SJSA1 (cell line): ENCODE measurements at regions not wholly inside any gene's neighbourhood (a gene's known extent, or its start where the extent isn't known, plus 50 kb on each side); places are given as distances from the start of the nearest gene placed in this dataset.
A peak's percentile ranks its signal among the peaks of the same experiment; 100 is the strongest.

Experiments
- DNase-seq, 2 experiments: peaks; one replicate each; pipeline ENCODE4 v3.0.0-alpha.2; 2015 to 2020; ENCODE audit warnings: low spot score in 2 of 2, low read depth in 1 of 2
- H3K27ac ChIP-seq: fragments of 250-450 bp; sonication (Bioruptor Pico); 2 replicates; pipeline ENCODE4 v1.5.1; 2020; ENCODE audit warnings: mild to moderate bottlenecking, moderate library complexity
- H3K27me3 ChIP-seq: fragments of 250-450 bp; sonication (Bioruptor Pico); replicated peaks from 2 replicates; pipeline ENCODE4 v1.5.1; 2020; ENCODE audit warnings: mild to moderate bottlenecking, moderate library complexity
- H3K36me3 ChIP-seq: fragments of 250-450 bp; sonication (Bioruptor Pico); 2 replicates; pipeline ENCODE4 v1.5.1; 2020; ENCODE audit warnings: mild to moderate bottlenecking
- H3K4me1 ChIP-seq: fragments of 250-450 bp; sonication (Bioruptor Pico); replicated peaks from 2 replicates; pipeline ENCODE4 v1.6.1; 2021; ENCODE audit warnings: mild to moderate bottlenecking
- H3K4me3 ChIP-seq: fragments of 250-450 bp; sonication (Bioruptor Pico); 2 replicates; pipeline ENCODE4 v1.5.1; 2020; ENCODE audit warnings: mild to moderate bottlenecking
- H3K9me3 ChIP-seq: fragments of 250-450 bp; sonication (Bioruptor Pico); replicated peaks from 2 replicates; pipeline ENCODE4 v1.5.1; 2020; ENCODE audit warnings: mild to moderate bottlenecking

DNA sequence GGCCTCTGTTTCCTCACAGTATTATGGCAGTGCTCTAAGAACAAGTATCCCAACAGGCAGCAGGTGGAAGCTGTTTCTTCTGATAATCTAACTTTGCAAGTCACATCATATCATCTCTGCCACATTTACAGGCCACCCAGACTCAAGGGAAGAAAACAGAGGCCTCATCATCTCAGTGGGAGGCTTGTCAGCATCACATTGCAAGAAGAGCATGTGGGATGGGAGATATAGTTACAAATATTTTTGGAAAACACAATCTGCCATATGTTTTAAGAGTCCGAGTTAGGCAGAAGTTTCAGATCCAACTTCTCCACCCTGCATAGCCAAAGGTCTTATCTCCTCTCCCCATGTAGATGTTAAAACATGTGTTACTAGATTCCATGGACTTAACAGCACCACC lies 130.4 kb upstream of the PDE1C start:
- H3K27ac ChIP-seq: no peak overlapping the region
- H3K27me3 ChIP-seq: no peaks in the 10 kb centered on the region
- 0 out of 2 replicates have a peak, but pooled peaks cover 5% of the 10 kb centered on the region for H3K4me1 ChIP-seq
- H3K4me3 ChIP-seq: no peak overlapping the region
- H3K9me3 ChIP-seq: no peaks in the 10 kb centered on the region
- H3K36me3 ChIP-seq: no peaks in the 10 kb centered on the region
- DNase-seq: no peak

DNA sequence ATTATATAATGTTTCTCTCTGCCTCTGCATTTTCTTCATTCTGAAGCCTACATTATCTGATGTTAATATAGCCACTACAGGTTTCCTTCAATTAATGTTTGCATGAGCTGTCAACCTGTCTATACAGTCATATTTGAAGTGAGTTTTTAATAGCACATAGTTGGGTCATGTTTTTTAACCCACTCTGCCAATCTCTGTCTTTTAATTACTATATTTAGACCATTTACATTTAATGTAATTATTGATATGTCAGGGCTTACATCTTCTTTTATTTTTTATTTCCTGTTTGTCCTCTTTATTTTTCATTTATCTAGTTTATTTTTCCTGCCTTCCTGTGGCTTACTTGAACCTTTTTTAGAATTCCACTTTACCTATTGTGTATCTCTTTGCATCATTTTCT lies 124.3 kb upstream of the PDE1C start:
- no peak for DNase-seq
- H3K27ac ChIP-seq: no peak overlapping the region

DNA sequence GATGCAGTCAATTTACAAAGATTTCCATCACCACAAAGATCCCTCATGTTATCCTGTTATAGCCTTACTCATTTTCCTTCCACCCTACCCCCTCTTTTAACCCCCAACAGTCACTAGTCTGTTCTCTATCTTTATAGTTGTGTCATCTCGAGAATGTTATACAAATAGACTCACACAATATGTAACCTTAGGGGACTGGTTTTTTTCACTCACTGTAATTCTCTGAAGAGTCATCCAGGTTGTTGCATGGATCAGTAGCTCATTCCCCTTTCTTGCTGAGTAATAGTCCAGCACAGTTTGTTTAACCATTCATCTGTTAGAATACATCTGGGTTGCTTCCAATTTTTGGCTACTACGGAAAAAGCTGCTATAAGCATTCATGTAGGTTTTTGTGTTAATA lies 121.1 kb upstream of the PDE1C start:
- Histone ChIP-seq H3K27me3 (no peaks in the 10 kb centered on the region), H3K36me3 (no peaks in the 10 kb centered on the region), H3K4me3 (no peak overlapping the region), H3K4me1 (no peaks in the 10 kb centered on the region), H3K27ac (no peak overlapping the region), H3K9me3 (no peaks in the 10 kb centered on the region)
- DNase-seq: no peak

More for the DNA sequence above, 124.3 kb upstream of the PDE1C start:
- Histone ChIP-seq H3K4me3 (no peak overlapping the region), H3K27me3 (no peaks in the 10 kb centered on the region), H3K4me1 (no peaks in the 10 kb centered on the region), H3K9me3 (no peaks in the 10 kb centered on the region), H3K36me3 (no peaks in the 10 kb centered on the region)

DNA sequence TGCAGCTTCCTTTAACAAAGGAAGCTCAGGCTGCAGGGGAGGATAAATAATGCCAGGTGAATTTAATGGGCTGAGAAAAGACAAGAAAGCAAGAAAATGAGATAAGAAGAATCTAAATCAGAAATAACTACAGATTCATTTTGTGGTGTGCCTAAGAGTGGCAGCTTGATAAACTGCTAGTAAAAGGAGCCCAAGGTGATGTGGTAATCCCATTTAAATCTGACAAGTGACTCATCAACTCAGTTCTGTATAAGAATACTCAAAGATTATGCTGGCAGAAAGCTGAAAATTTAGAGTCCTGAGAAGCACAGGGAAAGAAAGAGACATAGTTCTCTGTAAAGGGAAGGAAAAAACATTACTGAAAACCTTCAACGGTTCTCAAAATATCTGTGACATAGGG lies 109.4 kb upstream of the PDE1C start:
- Histone ChIP-seq H3K9me3 (no peaks in the 10 kb centered on the region), H3K4me3 (no peak overlapping the region), H3K27me3 (0 out of 2 replicates have a peak, but pooled peaks cover 4% of the 10 kb centered on the region), H3K36me3 (no peaks in the 10 kb centered on the region), H3K4me1 (no peaks in the 10 kb centered on the region), H3K27ac (no peak overlapping the region)
- no peak for DNase-seq

DNA sequence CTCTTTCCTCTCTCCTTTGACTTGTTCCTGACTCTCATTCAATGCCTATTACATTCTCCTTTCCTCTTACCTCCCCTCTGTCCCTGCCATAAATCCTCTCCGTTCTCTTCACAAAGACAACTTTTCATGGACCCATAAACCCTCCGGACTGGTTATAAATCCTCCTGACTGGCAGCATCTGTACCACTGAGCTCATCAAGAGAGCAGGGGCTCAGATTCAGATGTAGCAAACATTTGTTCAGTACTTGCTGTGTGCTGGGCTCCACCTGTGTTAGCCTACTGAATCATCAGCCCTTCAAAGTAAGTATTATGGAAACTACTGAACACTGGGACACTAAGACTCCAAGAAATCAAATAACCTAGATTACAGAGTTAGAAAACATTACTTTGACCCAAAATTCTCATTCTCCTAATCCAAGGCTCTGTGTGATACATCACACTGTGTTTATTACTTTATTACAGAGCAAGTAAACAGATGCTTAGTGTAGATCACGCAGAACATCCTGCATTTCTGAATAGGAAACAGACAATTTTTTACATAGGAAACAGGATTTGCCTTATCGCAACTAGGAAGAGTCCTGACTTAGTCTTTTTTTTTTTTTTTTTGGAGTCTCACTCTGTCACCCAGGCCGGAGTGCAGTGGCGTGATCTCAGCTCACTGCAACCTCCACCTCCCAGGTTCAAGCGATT lies 108.6 kb upstream of the PDE1C start:
- Histone ChIP-seq H3K27me3 (0 out of 2 replicates have a peak, but pooled peaks cover 4% of the 10 kb centered on the region), H3K36me3 (no peaks in the 10 kb centered on the region), H3K4me3 (no peak overlapping the region), H3K4me1 (no peaks in the 10 kb centered on the region), H3K27ac (no peak overlapping the region), H3K9me3 (no peaks in the 10 kb centered on the region)
- no peak for DNase-seq

DNA sequence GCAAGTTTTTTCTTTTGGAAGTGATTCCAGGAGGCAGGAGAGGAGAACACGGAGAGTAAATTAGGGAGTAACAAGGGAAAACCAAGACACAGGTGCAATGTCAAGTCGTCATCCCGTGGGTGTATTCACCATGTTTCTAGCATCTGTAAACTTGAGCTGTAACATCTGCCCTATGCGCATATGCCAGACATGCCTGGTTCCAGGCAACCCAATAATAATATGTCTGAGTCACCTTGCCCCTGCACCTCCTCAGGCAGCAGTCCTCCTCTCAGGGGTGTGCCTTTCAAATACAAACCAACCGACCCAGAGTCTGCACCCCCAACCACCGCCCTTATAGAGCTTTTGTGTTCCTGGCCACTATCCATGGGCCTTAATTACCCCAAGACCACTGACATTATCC lies 107.0 kb upstream of the PDE1C start:
- no peaks in the 10 kb centered on the region for H3K9me3 ChIP-seq
- no peak overlapping the region for H3K4me3 ChIP-seq
- H3K27ac ChIP-seq: no peak overlapping the region
- no peaks in the 10 kb centered on the region for H3K4me1 ChIP-seq
- H3K36me3 ChIP-seq: no peaks in the 10 kb centered on the region
- DNase-seq: no peak
- H3K27me3 ChIP-seq: 0 out of 2 replicates have a peak, but pooled peaks cover 4% of the 10 kb centered on the region

DNA sequence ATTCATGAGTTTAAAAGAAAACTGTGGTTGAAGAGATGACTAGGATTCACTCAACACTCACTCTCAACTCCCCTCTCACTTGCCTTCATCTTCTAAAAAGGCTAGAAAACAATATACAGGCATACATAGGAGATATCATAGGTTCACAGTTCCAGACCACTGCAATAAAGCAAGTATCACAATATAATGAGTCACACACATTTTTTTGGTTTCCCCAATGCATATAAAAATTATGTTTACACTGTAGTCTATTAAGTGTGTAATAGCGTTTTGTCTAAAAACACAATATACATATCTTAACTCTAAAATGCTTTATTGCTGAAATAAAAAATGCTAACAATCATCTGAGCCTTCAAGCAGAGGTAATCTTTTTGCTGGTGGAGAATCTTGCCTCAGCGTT lies 104.9 kb upstream of the PDE1C start:
- Histone ChIP-seq H3K4me3 (no peak overlapping the region), H3K36me3 (no peaks in the 10 kb centered on the region), H3K9me3 (no peaks in the 10 kb centered on the region), H3K27me3 (0 out of 2 replicates have a peak, but pooled peaks cover 4% of the 10 kb centered on the region), H3K27ac (no peak overlapping the region), H3K4me1 (no peaks in the 10 kb centered on the region)
- no peak for DNase-seq

DNA sequence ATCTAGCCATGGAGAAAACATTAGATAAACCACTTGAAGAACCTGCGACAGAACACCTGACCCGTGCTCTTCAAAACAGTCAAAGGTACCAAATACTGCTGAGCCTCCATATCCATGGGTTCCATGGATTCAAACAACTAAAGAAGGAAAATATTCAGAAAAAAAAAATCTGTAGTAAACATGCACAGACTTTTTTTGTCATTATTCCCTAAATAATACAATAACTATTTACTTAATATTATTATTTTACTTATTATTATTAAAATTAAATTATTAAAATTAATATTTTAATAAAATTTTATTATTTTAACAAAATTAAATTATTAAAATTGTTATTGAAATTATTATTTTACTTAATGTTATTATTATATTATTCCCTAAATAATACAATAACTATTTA lies 101.0 kb upstream of the PDE1C start:
- no peak overlapping the region for H3K4me3 ChIP-seq
- no peaks in the 10 kb centered on the region for H3K9me3 ChIP-seq
- H3K27me3 ChIP-seq: 0 out of 2 replicates have a peak, but pooled peaks cover 4% of the 10 kb centered on the region

DNA sequence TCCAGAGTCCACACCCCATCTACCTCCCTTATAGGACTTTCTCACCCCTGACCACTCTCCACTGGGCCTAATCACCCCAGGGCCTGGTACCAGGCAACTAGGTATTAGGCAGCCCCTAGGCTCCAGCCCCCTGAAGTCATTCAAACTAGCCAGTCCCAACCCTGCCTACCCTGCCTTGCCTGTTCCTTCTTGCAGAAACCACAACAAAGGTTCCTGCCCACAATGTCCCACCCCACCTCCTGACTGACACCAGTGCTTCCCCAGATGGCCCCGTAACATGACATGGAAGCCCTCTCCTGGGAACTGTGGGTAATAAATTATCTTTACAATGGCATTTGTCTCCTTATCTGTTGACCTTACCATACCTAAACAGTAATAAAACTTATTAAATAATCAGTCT lies 100.6 kb upstream of the PDE1C start:
- no peak for DNase-seq

More for the DNA sequence above, 101.0 kb upstream of the PDE1C start:
- Histone ChIP-seq H3K36me3 (no peaks in the 10 kb centered on the region), H3K27ac (no peak overlapping the region), H3K4me1 (no peaks in the 10 kb centered on the region)
- no peak for DNase-seq

DNA sequence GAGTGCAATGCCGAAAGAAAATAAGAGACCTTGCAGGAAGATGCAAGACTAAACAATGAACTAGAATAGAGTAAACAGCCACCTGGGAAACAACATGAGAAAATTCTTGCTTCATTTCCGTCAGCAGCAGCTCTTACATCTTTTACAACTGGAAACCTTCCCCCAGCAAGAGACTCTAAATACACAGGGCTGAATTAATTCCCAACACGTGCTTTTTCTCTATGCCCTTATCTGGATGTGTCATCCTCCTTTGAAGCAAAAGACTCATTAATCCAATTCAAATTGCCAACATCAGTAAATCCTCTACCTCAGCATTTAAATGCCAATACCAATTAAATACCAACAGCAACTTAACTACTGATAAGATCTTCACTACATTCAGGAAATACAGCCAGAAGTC lies 99.0 kb upstream of the PDE1C start:
- DNase-seq: no peak
- Histone ChIP-seq H3K9me3 (no peaks in the 10 kb centered on the region), H3K4me3 (no peak overlapping the region), H3K27ac (no peak overlapping the region), H3K4me1 (peaks cover 3% of the 10 kb centered on the region), H3K36me3 (no peaks in the 10 kb centered on the region), H3K27me3 (no peaks in the 10 kb centered on the region)

More for the DNA sequence above, 100.6 kb upstream of the PDE1C start:
- Histone ChIP-seq H3K4me1 (no peaks in the 10 kb centered on the region), H3K4me3 (no peak overlapping the region), H3K36me3 (no peaks in the 10 kb centered on the region), H3K27me3 (0 out of 2 replicates have a peak, but pooled peaks cover 2% of the 10 kb centered on the region), H3K27ac (no peak overlapping the region), H3K9me3 (no peaks in the 10 kb centered on the region)

DNA sequence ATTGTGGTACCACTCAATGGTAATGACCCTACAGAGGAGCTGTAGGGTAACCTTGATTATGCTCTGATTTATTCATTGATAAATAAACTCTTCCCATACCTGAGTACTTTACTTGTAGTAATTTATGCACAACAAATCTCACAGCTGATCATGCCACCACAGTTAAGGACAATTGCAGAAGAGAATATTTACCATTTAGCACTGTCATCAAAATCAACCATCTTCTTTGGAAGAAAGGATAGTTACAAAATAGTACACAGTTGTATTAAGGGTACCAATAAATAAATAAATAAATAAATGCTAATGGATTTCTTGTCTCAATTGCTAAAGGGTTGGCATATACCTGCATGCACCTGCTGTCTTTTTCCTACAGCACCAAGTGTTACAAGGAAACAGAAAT lies 97.6 kb upstream of the PDE1C start:
- H3K36me3 ChIP-seq: no peaks in the 10 kb centered on the region

DNA sequence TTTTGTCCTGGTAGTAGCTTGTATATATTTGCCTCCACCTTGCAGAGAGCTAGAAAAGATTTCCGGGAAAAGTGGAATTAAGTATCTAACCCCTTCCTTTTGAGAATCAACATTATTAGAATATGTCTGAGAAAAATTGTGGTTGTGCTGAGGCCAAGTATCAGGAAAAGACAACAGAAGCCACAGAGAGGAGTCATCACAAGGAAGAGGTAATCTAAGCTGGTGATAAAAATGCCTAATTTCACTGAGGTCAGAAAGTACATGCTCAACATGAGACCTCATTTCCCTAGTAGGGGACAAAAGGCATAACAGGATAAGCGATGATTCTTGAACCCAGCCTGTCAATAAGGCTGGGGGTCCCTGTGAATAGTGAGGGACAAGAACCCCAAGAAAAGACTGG lies 97.0 kb upstream of the PDE1C start:
- peaks cover 22% of the 10 kb centered on the region for H3K4me1 ChIP-seq
- H3K4me3 ChIP-seq: no peak overlapping the region
- H3K27me3 ChIP-seq: no peaks in the 10 kb centered on the region
- DNase-seq: no peak
- no peaks in the 10 kb centered on the region for H3K36me3 ChIP-seq
- H3K27ac ChIP-seq: no peak overlapping the region
- no peaks in the 10 kb centered on the region for H3K9me3 ChIP-seq

More for the DNA sequence above, 97.6 kb upstream of the PDE1C start:
- no peaks in the 10 kb centered on the region for H3K27me3 ChIP-seq
- DNase-seq: no peak
- no peak overlapping the region for H3K27ac ChIP-seq
- no peak overlapping the region for H3K4me3 ChIP-seq
- H3K9me3 ChIP-seq: no peaks in the 10 kb centered on the region
- H3K4me1 ChIP-seq: peaks cover 17% of the 10 kb centered on the region

DNA sequence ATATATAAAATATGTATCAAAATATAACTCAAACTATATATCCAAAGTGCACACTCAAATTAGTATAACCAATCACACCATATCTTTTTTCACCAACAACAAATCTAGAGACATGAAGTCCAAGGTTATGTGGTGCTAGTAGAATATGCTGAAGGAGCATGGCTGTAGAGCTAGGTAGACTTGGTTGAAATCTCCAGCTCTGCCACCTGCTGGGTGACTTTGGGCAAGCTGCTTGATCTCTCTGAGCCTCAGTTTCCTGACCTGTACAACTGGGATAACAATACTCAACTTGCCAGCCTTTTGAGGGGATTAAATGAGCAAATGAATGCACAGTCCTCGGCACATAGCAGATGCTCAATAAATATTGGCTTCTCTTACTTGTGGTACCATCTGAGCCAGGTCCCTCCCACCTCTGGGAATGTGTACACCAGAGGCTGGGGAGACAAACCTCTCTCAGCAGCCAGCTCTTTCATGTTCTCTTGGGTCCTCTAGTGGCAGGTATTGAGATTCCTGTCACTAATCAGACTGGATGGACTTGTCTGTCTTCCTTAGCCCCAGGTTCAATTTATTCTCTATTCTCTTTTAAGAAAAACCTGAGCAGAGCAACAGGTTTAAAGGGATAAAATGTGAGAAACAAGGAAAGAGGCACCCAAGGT lies 94.3 kb upstream of the PDE1C start:
- no peaks in the 10 kb centered on the region for H3K9me3 ChIP-seq
- H3K27me3 ChIP-seq: no peaks in the 10 kb centered on the region
- H3K27ac ChIP-seq: peak overlapping the region; percentile 98; the same call in 1 of the 2 replicates
- DNase-seq: peak; percentile 58 to 62
- H3K4me1 ChIP-seq: peaks cover 36% of the 10 kb centered on the region
- H3K4me3 ChIP-seq: no peak overlapping the region
- H3K36me3 ChIP-seq: no peaks in the 10 kb centered on the region

DNA sequence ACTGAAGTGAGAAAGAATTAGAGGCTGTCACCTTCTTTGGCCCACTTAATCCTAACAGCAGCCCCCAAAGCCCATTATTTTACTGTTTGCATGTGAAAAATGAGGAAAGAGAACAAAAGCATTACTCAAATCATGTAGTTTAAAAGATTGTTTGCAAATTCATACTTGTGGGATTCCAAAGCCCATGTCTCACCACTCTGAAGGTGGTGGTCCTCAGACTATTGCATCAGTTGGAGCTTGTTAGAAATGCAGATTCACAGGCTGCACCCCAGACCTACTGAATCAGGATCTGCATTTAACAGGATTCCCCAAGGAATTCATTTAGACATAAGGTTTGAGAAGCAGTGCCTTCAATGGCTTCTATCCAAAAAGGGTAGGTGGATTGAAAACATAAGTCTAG lies 93.7 kb upstream of the PDE1C start:
- Histone ChIP-seq H3K9me3 (no peaks in the 10 kb centered on the region), H3K36me3 (no peaks in the 10 kb centered on the region), H3K4me1 (peaks cover 41% of the 10 kb centered on the region), H3K27ac (peak overlapping the region; percentile 98), H3K4me3 (no peak overlapping the region), H3K27me3 (no peaks in the 10 kb centered on the region)
- DNase-seq: no peak
